GM21529 (cell line): ENCODE measurements at regions not wholly inside any gene's neighbourhood (a gene's known extent, or its start where the extent isn't known, plus 50 kb on each side); places are given as distances from the start of the nearest gene placed in this dataset.

Experiments used
- ATAC-seq: cut with Tn5 transposase; IDR thresholded peaks from one replicate; pipeline ENCODE4 v1.9.1; 2021; ENCODE audit not compliant: unreplicated experiment

DNA sequence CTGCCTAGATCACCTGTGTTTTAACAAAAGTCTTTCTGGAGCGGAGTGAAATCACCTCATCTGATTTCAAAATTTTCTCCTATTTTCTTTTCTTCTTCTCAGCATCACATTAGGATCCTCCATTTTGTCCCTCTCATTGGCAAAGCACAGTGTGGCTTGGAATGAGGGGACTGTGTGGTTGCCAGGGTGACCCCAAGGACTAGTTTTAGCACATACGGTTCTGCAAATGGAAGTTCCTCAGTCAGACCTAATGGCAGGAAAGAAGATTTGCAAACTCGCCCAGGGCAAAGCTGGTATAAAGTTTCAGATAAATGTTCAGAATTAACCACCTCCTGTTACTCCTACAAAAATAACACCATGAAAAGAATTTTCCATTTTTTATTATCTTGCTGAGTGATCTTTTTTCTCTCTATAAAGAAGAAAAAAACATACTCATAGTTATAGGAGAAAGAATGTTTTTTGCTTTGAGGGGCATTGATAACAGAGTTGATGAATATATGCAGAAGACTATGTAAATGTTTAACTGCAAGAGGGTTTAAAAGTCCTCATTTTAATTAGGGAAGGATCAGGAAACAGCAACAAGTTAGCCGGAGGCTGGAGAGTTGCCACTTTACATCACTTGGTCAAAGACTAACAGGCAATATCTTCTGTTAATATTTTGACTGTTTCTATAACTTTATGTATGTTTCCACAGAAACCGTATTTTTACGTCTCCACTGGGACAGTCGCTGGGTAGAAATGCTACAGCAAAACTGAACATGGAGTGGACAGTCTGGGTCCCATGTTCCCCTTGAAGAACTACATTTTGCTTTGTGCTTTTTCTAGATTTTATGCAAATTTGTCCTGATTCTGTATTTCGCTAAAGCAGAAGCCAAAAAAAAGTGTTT is 257.8 kb downstream of the NR2F1-AS1 start:
- no peak for ATAC-seq

DNA sequence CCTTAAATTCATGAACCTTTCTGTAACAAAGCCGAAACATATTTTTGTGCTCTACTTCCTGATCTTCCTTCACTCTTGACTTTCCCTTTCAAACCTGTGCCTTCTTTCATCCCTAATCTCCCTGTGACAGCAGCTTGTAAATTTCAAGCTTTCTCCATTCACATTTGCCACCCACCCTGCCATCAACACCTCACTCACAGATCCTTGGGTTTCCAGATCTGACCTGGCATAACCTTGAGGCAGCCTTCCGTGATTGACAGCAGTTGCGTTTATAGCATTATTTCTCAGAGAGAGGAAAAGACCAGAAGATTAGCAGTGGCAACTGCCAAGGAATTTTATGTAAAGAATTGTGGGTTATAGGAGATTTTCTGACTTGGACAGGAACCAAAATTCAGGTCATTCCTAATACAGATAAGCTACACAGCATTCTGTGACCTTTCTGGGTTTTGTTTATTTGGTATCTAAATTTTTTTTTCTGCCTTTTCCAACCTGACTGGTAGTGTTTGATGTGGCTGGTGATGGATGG is 260.0 kb downstream of the NR2F1-AS1 start:
- ATAC-seq: no peak

DNA sequence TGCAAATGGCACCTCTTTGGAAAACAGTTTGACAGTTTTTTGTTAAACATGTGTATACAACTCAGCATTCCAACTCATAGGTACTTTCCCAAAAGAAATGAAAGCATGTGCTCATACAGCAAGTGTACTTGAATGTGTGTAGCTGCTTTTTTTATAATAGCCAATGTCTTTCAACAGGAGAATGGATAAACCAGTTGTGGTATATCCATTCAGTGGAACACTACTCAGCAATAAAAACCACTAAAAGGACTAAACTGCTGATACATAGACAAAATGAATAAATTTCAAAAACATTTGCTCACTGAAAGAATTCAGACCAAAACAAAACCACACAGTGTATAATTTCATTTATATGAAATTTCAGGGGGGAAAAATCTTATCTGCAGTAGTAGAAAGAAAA is 267.3 kb downstream of the NR2F1-AS1 start:
- no peak for ATAC-seq

- ATAC-seq: no peak
These were observed 269.1 kb downstream of the NR2F1-AS1 start for GRCh38 chr5:93311881-93312280.

- ATAC-seq: no peak
These were observed 273.5 kb downstream of the NR2F1-AS1 start for GRCh38 chr5:93307557-93307956.

DNA sequence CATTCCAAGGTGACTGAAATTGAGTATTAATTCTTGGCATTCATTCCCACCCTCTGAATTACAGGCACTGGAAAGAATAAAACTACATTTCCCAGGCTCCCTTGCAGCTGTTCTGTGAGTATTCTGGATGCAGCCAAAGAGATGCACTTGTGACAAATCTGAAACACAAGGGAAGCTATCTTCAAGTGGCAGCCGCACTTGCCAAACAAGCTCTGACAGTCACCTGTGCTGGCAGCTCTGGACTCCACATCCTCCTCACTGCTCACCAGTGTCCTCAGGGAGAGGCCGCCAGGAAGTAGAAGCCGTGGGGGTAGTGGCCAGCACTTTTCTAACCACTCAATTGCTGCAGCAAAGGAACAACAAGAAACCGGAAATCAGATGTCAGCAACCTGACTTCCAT is 275.0 kb downstream of the NR2F1-AS1 start:
- no peak for ATAC-seq

- ATAC-seq: no peak
These were observed 276.4 kb downstream of the NR2F1-AS1 start for GRCh38 chr5:93304456-93305250.

DNA sequence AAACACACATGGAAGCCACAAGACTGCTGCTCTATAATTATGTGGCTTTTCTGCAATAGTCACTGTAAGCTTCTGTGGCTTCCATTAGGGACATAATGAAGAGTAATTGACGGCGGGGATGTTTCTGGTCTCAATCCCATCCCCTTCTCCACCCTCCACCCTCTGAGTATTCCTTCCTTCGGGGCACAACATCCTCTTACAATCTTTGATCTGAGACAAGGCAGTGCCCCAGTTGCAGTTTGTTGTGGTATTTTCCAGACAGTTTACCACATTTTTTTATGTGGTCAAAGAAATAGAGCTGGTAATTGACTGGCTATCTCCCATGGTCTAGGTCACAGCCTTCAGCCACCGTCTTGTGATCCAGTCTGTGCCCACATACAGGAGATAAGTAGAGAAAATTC is 277.7 kb downstream of the NR2F1-AS1 start:
- ATAC-seq: no peak

GRCh38 chr5:93302711-93303110 is 278.3 kb downstream of the NR2F1-AS1 start:
- ATAC-seq: no peak

GRCh38 chr5:93300945-93301344 is 280.1 kb downstream of the NR2F1-AS1 start:
- ATAC-seq: no peak

DNA sequence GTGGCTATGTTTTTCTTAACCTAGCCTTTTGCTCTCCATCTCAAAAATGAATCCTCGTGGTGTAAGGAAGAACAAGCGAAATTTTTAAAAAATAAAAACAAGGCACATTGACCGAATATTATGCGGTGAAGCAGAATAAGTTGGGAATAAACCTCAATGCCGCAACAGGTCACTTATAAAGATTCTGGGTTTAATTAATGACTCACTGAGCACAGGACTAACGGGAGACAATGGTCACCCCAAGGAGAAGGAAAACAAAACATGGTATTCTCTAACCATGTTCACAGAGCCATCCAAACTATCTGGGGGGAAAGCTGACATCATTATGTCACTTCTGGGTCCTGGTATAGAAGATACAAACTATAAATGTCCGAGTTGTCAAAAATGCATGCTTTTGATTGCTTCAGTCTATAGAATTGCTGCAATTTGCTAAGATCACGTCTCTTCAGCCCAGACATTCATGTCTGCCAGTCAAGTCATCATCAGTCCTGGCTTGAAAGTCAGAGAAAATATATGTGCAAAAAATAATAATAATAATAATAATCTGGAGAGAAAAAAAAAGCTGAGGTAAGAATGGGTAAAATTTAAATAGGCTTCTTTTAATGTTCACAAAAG is 280.6 kb downstream of the NR2F1-AS1 start:
- ATAC-seq: no peak

DNA sequence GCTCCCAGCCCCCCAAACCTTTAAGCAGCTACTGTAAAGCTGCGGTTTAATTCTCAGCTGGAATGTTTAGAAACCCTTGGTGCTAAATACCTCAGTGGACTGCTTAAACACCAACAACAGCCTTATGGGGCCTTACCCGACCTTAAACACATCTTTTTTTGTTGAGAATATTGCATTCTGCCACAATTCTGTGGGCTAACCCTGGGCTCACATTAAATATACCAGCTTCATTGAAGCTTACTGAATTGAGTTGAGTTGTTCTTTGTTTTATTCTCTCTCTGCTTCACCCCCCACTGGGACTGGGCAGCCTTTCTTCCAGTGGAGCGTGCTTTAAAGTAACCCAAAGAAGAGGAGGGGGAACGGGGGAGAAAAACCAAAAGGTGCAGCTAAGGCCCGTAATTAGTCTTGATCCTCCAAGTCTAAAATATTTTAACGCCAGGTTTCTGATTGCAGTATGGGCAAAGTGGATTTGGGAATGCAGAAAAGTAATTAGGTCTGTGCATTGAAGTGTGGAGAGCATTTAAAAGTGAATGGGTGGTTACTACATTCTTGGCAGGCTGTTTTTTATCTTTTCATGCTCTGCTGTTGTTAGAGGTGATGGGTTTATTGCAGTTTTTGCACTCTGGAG is 281.2 kb downstream of the NR2F1-AS1 start:
- ATAC-seq: no peak

DNA sequence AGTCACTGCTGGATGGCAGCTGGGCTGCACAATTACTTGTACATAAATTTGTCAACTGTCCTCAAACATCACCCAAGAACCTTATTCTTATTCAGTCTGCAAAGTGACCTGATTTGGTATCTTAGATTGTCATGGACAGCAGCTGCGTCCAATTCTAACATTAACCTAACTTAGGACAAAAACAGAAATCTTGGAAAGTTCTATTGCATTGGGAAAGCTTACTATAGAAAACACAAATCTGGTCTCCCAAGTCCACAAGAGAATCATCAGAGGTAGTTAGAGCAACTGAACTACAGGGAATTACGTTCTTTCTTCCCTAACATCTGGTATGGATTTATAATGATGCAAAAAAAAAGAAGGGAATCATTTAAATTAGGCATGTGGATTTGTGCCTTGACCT is 283.9 kb downstream of the NR2F1-AS1 start:
- ATAC-seq: no peak

GRCh38 chr5:93296338-93296737 is 284.7 kb downstream of the NR2F1-AS1 start:
- ATAC-seq: no peak

GRCh38 chr5:93294996-93295395 is 286.0 kb downstream of the NR2F1-AS1 start:
- no peak for ATAC-seq

GRCh38 chr5:93294199-93294598 is 286.8 kb downstream of the NR2F1-AS1 start:
- ATAC-seq: no peak

GRCh38 chr5:93289942-93290341 is 291.1 kb downstream of the NR2F1-AS1 start:
- no peak for ATAC-seq

DNA sequence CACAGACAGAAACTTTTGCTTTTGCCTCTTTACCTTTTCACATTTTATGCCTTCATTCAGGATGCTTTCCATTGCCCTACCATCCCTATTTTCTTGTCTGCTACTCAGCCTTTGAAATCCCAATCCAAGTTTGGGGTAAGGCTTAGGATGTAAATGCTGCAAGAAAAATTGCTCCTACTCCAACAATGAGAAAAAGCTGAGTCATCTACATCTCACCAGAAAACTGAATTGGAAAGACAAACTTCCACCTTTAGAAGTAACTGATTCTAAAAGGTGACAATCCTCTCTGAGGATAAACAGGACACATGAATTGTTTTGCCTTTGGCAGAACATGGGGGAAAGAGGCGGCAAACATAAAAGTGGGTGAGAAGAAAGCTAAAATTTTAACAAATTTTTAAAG is 295.6 kb downstream of the NR2F1-AS1 start:
- ATAC-seq: no peak

GRCh38 chr5:93281980-93282772 is 298.8 kb downstream of the NR2F1-AS1 start:
- no peak for ATAC-seq

DNA sequence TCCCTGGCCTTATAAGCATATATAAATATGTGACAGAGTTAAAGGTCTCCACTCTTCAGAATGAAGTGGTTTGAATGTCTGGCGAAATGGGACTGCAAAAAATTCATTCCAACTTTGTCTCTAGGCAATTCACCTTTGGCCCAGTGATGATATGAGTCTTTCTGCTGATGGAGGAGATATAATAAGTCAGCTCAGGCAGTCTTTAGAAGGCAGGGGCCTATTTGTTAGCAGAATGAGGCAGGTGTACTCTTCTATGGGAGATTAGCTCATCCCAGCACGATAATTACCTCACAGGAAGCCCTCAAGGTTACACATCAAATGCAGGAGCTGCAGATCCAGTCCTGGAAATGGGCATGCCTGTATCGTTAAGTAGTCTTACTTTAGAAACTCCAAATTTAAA is 300.5 kb downstream of the NR2F1-AS1 start:
- ATAC-seq: no peak
